Tibial artery (tissue), 4 donors: ENCODE measurements at regions not wholly inside any gene's neighbourhood (a gene's known extent, or its start where the extent isn't known, plus 50 kb on each side); places are given as distances from the start of the nearest gene placed in this dataset.

Source experiments
- DNase-seq, 2 donors: peaks; one replicate each; pipeline ENCODE4 v3.0.0-alpha.2; 2019
- H3K27ac ChIP-seq, 2 donors: fragments of 200-600 bp; sonication (generic) in 1 of 2; 1 replicate in 1 of 2; 2 replicates in 1 of 2; pipeline ENCODE4 v1.5.1; 2018 to 2019; ENCODE audit warnings: mild to moderate bottlenecking in 1 of 2
- H3K27me3 ChIP-seq, 2 donors: fragments of 200-600 bp; sonication (generic) in 1 of 2; one replicate each; pipeline versions ENCODE4 v1.5.1 to v1.6.0; 2016 to 2019
- H3K36me3 ChIP-seq, 3 donors: fragments of 200-600 bp; sonication (generic) in 2 of 3; one replicate each; pipeline ENCODE4 v1.5.1; 2016 to 2019; ENCODE audit warnings: mild to moderate bottlenecking in 2 of 3
- H3K4me1 ChIP-seq, 4 donors: fragments of 200-600 bp; sonication (generic) in 2 of 4; 1 replicate in 3 of 4; 2 replicates in 1 of 4; pipeline ENCODE4 v1.5.1; 2016 to 2019
- H3K4me3 ChIP-seq, 2 donors: fragments of 200-600 bp; sonication (generic) in 1 of 2; 1 replicate in 1 of 2; 2 replicates in 1 of 2; pipeline ENCODE4 v1.5.1; 2018 to 2019; ENCODE audit warnings: mild to moderate bottlenecking in 2 of 2
- H3K9me3 ChIP-seq, 3 donors: fragments of 200-600 bp; sonication (generic) in 1 of 3; one replicate each; pipeline ENCODE4 v1.5.1; 2016 to 2019
- CTCF ChIP-seq, 2 experiments: fragments of 200-600 bp in 1 of 2; fragments of 450-650 bp in 1 of 2; IDR thresholded peaks; one replicate each; pipeline ENCODE4 v1.5.1; 2017 to 2019; ENCODE audit warnings: antibody characterized with exemption in 2 of 2, mild to moderate bottlenecking in 1 of 2, moderate library complexity in 1 of 2
- intact Hi-C: fragments of 100-400 bp; cut with DNase I; formaldehyde crosslinking; loops from one replicate; pipeline ENCODE4 v1.15.0; 2023; ENCODE audit warnings: low total_unique reads

GRCh38 chr10:21047511-21047910 lies 150.4 kb upstream of the NEBL start:
- Histone ChIP-seq H3K36me3 (no peaks in the 10 kb centered on the region), H3K27ac (no peak overlapping the region), H3K9me3 (no peaks in the 10 kb centered on the region), H3K27me3 (no peaks in the 10 kb centered on the region), H3K4me1 (no peaks in the 10 kb centered on the region), H3K4me3 (no peak overlapping the region)
- no peak for TF ChIP-seq CTCF (IDR thresholded peaks at IDR 0.05)
- no peak for DNase-seq
- intact Hi-C loops, result no loop called here

GRCh38 chr10:21047096-21047495 lies 150.0 kb upstream of the NEBL start:
- intact Hi-C loops, result no loop called here
- Histone ChIP-seq H3K27ac (no peak overlapping the region), H3K27me3 (no peaks in the 10 kb centered on the region), H3K4me3 (no peak overlapping the region), H3K9me3 (no peaks in the 10 kb centered on the region), H3K36me3 (no peaks in the 10 kb centered on the region), H3K4me1 (no peaks in the 10 kb centered on the region)
- no peak for TF ChIP-seq CTCF (IDR thresholded peaks at IDR 0.05)
- DNase-seq, result no peak

- no peaks in the 10 kb centered on the region for H3K36me3 ChIP-seq
- TF ChIP-seq CTCF (IDR thresholded peaks at IDR 0.05), result no peak
- intact Hi-C loops, result no loop called here
- no peaks in the 10 kb centered on the region for H3K4me1 ChIP-seq
- DNase-seq, result no peak
- H3K27ac ChIP-seq, result no peak overlapping the region
- H3K4me3 ChIP-seq, result no peak overlapping the region
- no peaks in the 10 kb centered on the region for H3K9me3 ChIP-seq
- H3K27me3 ChIP-seq, result no peaks in the 10 kb centered on the region
These were observed 145.9 kb upstream of the NEBL start for GRCh38 chr10:21043044-21043443.

GRCh38 chr10:21042536-21042935 lies 145.4 kb upstream of the NEBL start:
- intact Hi-C loops, result no loop called here

GRCh38 chr10:21041763-21042458 lies 144.8 kb upstream of the NEBL start:
- DNase-seq, result no peak
- no peaks in the 10 kb centered on the region for H3K27me3 ChIP-seq
- no peak for TF ChIP-seq CTCF (IDR thresholded peaks at IDR 0.05)
- H3K36me3 ChIP-seq, result no peaks in the 10 kb centered on the region
- H3K9me3 ChIP-seq, result no peaks in the 10 kb centered on the region
- H3K4me3 ChIP-seq, result no peak overlapping the region
- intact Hi-C loops, result no loop called here
- no peak overlapping the region for H3K27ac ChIP-seq
- H3K4me1 ChIP-seq, result no peaks in the 10 kb centered on the region

More at GRCh38 chr10:21042536-21042935, 145.4 kb upstream of the NEBL start:
- DNase-seq, result no peak
- Histone ChIP-seq H3K27me3 (no peaks in the 10 kb centered on the region), H3K9me3 (no peaks in the 10 kb centered on the region), H3K36me3 (no peaks in the 10 kb centered on the region), H3K4me3 (no peak overlapping the region), H3K27ac (no peak overlapping the region), H3K4me1 (no peaks in the 10 kb centered on the region)
- TF ChIP-seq CTCF (IDR thresholded peaks at IDR 0.05), result no peak

- no peak overlapping the region for H3K4me3 ChIP-seq
- H3K36me3 ChIP-seq, result no peaks in the 10 kb centered on the region
- H3K27ac ChIP-seq, result no peak overlapping the region
- intact Hi-C loops, result no loop called here
- H3K4me1 ChIP-seq, result no peaks in the 10 kb centered on the region
- no peaks in the 10 kb centered on the region for H3K27me3 ChIP-seq
- H3K9me3 ChIP-seq, result no peaks in the 10 kb centered on the region
- DNase-seq, result no peak
- no peak for TF ChIP-seq CTCF (IDR thresholded peaks at IDR 0.05)
These were observed 142.6 kb upstream of the NEBL start for GRCh38 chr10:21039721-21040120.
